HepG2 (cell line): ENCODE measurements at regions not wholly inside any gene's neighbourhood (a gene's known extent, or its start where the extent isn't known, plus 50 kb on each side); places are given as distances from the start of the nearest gene placed in this dataset.

Source experiments
- GLI4 ChIP-seq: sonication (generic); formaldehyde crosslinking; IDR thresholded peaks from 2 replicates; pipeline ENCODE4 v1.5.1; 2020; ENCODE audit warnings: missing genetic modification reagents, mild to moderate bottlenecking, moderate library complexity, borderline replicate concordance
- SP5 ChIP-seq: IDR thresholded peaks from 2 replicates; pipeline ENCODE4 v1.6.1; 2016; ENCODE audit warnings: low read depth, borderline replicate concordance
- ZBTB39 ChIP-seq: sonication (generic); formaldehyde crosslinking; IDR thresholded peaks from 2 replicates; pipeline ENCODE4 v1.5.0; 2020; ENCODE audit warnings: missing genetic modification reagents
- ZNF704 ChIP-seq: sonication (generic); formaldehyde crosslinking; IDR thresholded peaks from 2 replicates; pipeline ENCODE4 v1.8.1; 2023; ENCODE audit warnings: mild to moderate bottlenecking, inconsistent platforms, moderate library complexity, missing genetic modification reagents, borderline replicate concordance
- ZNF720 ChIP-seq: sonication (generic); formaldehyde crosslinking; IDR thresholded peaks from 2 replicates; pipeline ENCODE4 v1.4.0; 2020; ENCODE audit warnings: missing genetic modification reagents
- TF ChIP-seq, protein P1 (sequence below): sonication (generic); formaldehyde crosslinking; IDR thresholded peaks from 2 replicates; pipeline ENCODE4 v1.4.0; 2020; ENCODE audit warnings: missing genetic modification reagents
- TF ChIP-seq, protein P2 (sequence below): sonication (generic); formaldehyde crosslinking; IDR thresholded peaks from 2 replicates; pipeline ENCODE4 v1.5.0; 2020; ENCODE audit warnings: mild to moderate bottlenecking, missing genetic modification reagents, moderate library complexity

DNA sequence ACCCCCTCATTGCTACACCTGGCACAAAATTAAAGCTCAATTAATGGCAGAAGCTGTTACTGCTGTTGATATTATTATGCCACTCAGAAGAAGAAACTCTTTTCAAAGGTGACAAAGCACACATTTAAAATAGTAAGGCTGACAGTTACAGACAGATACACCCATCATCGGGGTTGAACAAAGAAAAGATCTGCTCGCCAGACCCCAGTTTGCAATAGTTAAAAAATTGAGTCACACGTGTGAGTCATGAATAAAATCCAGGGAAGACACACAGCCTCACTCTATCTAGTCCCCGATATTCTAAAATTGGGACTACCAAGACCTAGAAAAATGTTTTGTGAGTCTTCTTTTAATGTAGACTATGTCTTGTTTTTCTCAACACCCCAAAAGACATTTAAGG, 330.0 kb upstream of the SOX9 start:
- TF ChIP-seq ZBTB39 (CRISPR knock-in tag) (no peak), ZNF720 (CRISPR knock-in tag) (no peak), GLI4 (CRISPR knock-in tag) (no peak), SP5 (no peak), ZNF704 (CRISPR knock-in tag) (no peak)
- TF ChIP-seq, protein P1, sequence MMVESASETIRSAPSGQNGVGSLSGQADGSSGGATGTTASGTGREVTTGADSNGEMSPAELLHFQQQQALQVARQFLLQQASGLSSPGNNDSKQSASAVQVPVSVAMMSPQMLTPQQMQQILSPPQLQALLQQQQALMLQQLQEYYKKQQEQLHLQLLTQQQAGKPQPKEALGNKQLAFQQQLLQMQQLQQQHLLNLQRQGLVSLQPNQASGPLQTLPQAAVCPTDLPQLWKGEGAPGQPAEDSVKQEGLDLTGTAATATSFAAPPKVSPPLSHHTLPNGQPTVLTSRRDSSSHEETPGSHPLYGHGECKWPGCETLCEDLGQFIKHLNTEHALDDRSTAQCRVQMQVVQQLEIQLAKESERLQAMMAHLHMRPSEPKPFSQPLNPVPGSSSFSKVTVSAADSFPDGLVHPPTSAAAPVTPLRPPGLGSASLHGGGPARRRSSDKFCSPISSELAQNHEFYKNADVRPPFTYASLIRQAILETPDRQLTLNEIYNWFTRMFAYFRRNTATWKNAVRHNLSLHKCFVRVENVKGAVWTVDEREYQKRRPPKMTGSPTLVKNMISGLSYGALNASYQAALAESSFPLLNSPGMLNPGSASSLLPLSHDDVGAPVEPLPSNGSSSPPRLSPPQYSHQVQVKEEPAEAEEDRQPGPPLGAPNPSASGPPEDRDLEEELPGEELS (CRISPR knock-in tag), result no peak
- TF ChIP-seq, protein P2, sequence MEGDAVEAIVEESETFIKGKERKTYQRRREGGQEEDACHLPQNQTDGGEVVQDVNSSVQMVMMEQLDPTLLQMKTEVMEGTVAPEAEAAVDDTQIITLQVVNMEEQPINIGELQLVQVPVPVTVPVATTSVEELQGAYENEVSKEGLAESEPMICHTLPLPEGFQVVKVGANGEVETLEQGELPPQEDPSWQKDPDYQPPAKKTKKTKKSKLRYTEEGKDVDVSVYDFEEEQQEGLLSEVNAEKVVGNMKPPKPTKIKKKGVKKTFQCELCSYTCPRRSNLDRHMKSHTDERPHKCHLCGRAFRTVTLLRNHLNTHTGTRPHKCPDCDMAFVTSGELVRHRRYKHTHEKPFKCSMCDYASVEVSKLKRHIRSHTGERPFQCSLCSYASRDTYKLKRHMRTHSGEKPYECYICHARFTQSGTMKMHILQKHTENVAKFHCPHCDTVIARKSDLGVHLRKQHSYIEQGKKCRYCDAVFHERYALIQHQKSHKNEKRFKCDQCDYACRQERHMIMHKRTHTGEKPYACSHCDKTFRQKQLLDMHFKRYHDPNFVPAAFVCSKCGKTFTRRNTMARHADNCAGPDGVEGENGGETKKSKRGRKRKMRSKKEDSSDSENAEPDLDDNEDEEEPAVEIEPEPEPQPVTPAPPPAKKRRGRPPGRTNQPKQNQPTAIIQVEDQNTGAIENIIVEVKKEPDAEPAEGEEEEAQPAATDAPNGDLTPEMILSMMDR (CRISPR knock-in tag), result no peak
